HG02970 (cell line): ENCODE measurements at regions not wholly inside any gene's neighbourhood (a gene's known extent, or its start where the extent isn't known, plus 50 kb on each side); places are given as distances from the start of the nearest gene placed in this dataset.
"Not testable (repeated sequence)": the region's sequence is repeated elsewhere in the genome, so short reads cannot be mapped to it uniquely, and the experiment has no call there.

ENCODE experiments used
- ATAC-seq: cut with Tn5 transposase; IDR thresholded peaks from one replicate; pipeline ENCODE4 v1.9.1; 2021; ENCODE audit warnings: mild to moderate bottlenecking, moderate library complexity, moderate number of reproducible peaks; ENCODE audit not compliant: unreplicated experiment, low FRiP score

GRCh38 chr1:67525053-67525760, 95.0 kb upstream of the SERBP1 start:
- no peak for ATAC-seq

DNA sequence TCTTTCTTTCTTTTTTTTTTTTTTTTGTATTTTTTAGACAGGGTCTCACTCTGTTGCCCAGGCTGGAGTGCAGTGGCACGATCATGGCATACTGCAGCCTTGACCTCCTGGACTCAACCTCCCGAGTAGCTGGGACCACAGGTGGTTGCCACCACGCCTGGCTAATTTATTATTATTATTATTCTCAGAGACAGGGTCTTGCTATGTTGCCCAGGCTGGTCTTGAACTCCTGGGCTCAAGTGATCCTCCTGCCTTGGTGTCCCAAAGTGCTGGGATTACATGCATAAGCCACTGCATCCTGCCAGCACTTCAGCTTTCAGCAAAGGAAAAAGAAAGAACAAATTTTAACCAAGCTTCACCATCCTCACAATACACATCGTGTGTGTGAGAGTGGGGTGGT, 97.9 kb upstream of the SERBP1 start:
- no peak for ATAC-seq

DNA sequence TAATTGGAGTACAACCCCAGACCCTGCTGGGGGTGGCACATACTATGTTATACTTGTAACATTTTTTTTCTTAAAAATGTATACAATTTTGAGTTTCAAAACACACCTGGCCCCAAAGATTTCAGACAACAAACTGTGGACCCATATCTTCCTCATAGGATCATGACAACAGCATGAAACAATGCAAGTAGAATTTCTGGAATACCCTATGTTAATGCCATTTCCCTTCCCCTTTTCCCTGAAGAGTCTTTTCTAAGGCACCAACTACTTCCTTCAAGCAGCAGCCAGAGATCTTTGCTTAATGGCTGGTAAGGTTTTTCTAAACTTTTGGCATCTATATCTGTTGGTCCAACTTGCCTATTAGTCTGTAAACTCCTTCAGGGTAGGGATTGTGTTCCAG, 99.9 kb upstream of the SERBP1 start:
- ATAC-seq, result no peak

GRCh38 chr1:67532452-67533216, 102.4 kb upstream of the SERBP1 start:
- ATAC-seq, result no peak

DNA sequence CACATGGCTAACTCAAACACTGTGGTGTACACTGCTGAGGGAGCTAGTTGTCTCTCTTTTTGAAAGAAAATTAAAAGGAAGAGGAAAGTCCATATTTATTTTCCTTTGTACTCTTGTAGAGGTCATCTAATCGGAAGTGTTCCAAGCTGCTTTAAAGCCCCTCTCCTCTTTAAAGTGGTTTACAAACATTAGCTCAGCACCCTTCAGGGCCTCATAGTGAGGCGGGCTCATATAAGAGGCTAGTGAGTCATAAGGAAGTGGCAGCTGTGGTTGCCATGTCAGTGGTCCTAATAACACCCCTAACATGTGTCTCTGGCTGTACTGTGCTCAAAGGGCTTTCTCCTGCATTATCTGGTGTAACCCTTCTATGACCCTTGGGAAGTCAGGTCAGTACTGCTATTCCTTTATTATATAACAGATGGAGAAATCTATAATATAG, 104.4 kb upstream of the SERBP1 start:
- ATAC-seq, result no peak

GRCh38 chr1:67535474-67535873, 105.3 kb upstream of the SERBP1 start:
- ATAC-seq, result no peak

DNA sequence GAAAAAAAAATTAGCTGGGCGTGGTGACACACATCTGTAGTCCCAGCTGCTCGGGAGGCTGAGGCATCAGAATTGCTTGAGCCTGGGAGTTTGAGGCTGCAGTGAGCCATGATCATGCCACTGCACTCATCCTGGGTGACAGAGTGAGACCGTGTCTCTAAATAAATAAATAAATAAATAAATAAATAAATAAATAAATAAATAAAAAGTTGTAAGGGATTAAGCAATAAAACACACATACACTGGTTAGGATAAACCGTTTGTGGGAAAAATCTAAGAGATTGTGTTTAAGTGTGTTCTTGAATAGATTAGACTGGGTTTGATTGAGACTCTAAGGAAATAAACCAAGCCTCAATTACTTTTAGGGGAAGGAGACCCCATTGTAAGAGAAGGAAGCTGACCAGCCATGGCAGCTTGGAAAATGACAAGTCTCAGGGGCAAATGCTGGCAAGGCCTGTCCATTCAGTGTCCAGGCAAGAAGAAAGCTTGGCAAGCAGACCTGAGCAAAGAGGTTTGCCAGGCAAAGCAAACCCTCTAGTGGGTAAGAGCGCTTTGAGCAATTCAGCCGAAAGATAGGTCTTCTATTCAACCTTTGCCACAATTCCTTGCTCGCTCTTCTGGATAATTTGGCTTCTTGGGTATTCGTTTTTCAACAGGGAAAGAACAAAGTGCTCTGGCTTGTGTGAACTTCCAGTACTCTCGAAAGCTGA, 106.9 kb upstream of the SERBP1 start:
- no peak for ATAC-seq

DNA sequence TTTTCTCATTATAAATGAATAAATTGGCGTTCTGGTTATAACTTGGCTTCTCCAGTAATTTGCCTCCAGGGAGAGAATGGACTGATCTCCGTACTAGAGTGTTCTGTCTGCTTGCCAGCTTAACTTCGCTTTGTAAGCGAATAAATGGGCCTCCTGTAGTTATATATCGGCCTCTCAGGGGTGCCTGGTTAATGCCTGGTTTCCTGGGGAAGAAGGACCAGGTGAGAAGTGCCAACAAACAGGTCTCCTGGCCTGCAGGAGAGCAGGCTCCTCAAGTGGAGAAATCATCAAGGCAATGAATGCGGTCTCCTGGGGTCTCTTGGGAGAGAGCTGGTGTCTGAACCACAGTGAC, 107.4 kb upstream of the SERBP1 start:
- ATAC-seq, result no peak

GRCh38 chr1:67540025-67540732, 110.0 kb upstream of the SERBP1 start:
- no peak for ATAC-seq

DNA sequence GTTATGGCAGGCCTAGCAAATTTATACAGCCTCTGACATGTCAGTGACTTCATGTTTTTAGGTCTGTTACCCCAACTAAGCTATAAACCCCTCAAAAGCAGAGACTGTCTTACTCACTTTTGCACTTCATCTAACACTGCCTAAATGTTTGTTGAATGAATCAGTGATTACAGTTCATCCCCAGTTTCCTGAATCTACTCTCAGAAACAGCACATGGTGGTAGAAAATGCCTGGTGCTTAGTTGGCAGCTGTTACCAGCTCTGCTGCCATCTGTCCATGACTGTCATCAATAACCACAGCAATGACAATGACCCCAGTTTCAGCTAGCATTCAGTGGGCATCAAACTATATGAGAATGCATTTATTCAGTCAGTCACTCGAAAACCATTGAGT, 110.5 kb upstream of the SERBP1 start:
- ATAC-seq, result no peak

DNA sequence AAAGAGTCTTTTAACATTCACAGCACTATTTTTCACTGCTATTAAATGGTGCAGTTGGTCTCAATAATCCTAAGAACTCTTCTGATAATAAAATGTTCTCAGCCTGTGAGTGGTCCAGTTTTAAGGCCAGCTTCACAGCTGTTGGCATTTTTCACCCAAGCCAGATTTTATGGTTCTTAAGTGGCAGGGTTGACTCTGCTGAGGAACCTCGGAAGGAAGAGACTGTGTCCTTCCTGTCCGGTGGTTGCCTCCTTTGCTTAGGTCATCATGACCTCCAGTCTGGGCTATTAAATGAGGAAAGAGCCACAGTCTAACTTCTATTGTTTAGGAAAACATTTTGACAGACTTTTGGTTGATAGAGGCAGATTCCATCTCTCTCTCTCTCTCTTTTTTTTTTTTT, 112.5 kb upstream of the SERBP1 start:
- no peak for ATAC-seq

DNA sequence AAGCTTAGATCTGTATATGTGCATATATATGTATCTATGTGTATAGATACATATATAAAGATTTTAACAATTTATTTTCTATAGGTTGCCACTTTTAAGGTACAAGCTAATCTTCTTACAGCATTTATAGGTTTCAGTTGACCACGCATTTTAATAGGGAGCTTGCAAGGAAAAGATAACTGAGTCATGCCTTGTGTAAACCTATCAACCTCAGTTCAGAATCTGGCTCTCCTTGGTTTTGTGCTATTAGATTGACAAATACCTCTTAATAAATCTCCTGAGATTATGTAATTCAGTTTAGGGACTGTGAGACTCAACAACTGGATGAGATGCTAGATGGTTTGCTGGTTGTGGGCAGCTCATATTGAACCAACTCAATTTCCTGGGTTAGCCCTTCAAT, 114.7 kb upstream of the SERBP1 start:
- ATAC-seq, result no peak

DNA sequence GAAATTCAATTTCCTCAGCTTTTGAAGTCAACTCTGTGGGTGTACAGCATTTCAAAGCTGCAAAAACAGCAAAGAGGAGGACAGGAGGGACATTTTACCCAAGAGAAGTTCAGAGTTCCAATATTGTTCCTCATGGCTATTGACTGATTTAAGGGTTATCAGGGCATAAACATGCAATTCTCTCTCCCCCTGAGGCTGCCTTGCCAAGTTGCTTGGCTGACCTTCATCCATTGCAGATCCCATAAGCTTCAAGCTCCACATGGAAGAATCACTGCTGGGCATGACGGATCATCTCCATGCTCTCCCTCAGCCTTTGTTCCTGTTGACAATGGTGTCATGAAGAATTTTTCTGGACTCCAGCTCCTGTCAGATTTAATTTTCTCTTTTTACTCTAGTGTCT, 115.2 kb upstream of the SERBP1 start:
- no peak for ATAC-seq

DNA sequence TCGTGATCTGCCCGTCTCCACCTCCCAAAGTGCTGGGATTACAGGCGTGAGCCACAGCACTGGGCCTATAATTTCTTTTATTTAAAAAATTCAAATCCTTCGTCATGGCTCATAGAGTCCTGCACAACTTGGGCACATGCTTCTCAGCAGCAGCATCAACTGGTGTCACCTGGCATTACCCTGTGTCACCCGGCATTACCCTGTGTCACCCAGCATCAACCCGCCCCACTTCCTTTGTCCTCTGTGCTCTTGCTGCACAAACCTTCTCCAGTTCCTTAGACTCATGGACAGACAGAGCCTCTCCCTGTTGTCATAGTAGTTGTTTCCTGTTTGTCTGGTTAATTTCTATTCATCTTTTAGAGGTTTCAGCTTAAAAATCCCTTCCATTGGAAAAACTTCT, 121.2 kb upstream of the SERBP1 start:
- ATAC-seq, result no peak

DNA sequence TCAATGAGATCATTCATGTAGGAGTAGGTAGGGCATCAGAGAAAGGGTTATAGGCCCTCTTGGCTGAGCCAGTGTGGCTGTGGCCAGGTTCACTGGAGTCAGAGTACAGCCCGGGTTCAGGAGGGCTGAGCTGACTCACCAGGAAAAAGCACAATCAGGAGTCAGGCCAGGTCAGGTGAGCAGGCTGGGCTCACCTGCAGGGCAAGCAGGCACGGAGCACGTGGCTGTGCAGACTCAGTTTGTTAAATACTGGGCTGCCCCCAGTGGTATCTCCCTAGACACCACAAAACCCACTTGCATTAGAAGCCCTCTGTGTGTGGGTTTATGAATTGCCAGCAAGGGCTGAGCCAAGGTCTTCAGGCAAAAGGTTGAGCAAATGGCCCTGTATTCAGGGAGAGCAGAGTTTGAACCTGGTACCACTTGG, 122.1 kb upstream of the SERBP1 start:
- ATAC-seq, result no peak

GRCh38 chr1:67554204-67554603, 124.0 kb upstream of the SERBP1 start:
- ATAC-seq, result not testable (repeated sequence)

GRCh38 chr1:67555461-67556296, 125.5 kb upstream of the SERBP1 start:
- ATAC-seq, result no peak

GRCh38 chr1:67556297-67556900, 126.2 kb upstream of the SERBP1 start:
- no peak for ATAC-seq

GRCh38 chr1:67557696-67558448, 127.1 kb upstream of the GADD45A start:
- no peak for ATAC-seq
